ENCODE measurements at regions not wholly inside any gene's neighbourhood (a gene's known extent, or its start where the extent isn't known, plus 50 kb on each side); places are given as distances from the start of the nearest gene placed in this dataset.

GRCh38 chr14:22419620-22420019, 169.4 kb downstream of the DAD1 start (continued):
- TF ChIP-seq ZSCAN29 (IDR thresholded peaks at IDR 0.05), result no peak
- TF ChIP-seq MYB (IDR thresholded peaks at IDR 0.05; ENCODE audit: borderline replicate concordance, low read depth, low read length), result no peak

DNA sequence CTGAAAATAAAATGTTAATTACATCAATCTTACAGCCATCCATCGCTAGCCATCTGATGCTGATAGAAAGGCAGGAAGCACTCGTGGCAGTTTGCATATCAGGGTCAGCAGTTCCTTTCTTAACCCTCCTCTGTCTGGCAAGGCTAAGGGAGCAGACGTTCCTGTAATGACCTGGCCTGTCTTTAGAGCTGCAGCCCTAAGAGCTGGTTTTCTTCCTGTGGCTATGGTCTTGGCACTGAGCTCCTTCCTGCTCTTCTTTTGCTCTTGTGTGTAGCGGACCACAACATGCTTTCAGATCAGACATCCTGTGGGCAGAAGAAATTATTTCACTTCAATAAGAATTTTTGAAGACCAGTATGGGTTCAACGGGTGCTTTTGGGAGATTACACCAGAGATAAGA, 170.4 kb downstream of the DAD1 start:
- no TSS peak for BruUV-seq (replicated peaks)
- ChIA-PET CTCF (interaction anchor here (0.7 to 2.8 kb wide), 4 partner anchors 14 to 53 kb away, joined by 3 to 12 read pairs (median 6); no protein-coding TSS in a partner anchor), POLR2A (interaction anchor here (0.8 to 1.0 kb wide), 4 partner anchors 8 to 46 kb away, joined by 3 read pairs; no protein-coding TSS in a partner anchor), SMC1A (ENCODE audit: uncharacterized antibody, unreplicated experiment) (interaction anchor here (0.6 to 6.1 kb wide), 9 partner anchors 15 to 197 kb away, joined by 3 to 35 read pairs (median 4); no protein-coding TSS in a partner anchor), RAD21 (ENCODE audit: unreplicated experiment) (interaction anchor here (0.7 to 1.8 kb wide), 3 partner anchors 41 to 53 kb away, joined by 5 read pairs; no protein-coding TSS in a partner anchor)
- ATAC-seq, result peak; percentile 88
- Histone ChIP-seq H3K27me3 (replicated peaks in 1 of 2; ENCODE audit: control insufficient read depth in 2 of 2, insufficient read depth in 2 of 2, low read length in 1 of 2) (no peaks in the 10 kb centered on the region), H3K4me3 (no peak overlapping the region), H3K36me3 (ENCODE audit: control insufficient read depth in 2 of 2, insufficient read depth in 2 of 2, low read length in 1 of 2) (no peaks in the 10 kb centered on the region), H4K20me1 (ENCODE audit: control insufficient read depth, insufficient read depth) (no peaks in the 10 kb centered on the region), H3K9ac (ENCODE audit: control insufficient read depth, insufficient read depth, low read length) (no peak overlapping the region), H3K79me2 (ENCODE audit: control insufficient read depth, insufficient read depth, low read length) (no peaks in the 10 kb centered on the region), H3K4me2 (ENCODE audit: control insufficient read depth, insufficient read depth) (peak overlapping the region; percentile 15), H3K9me3 (replicated peaks; ENCODE audit: control insufficient read depth, insufficient read depth, low read length) (no peaks in the 10 kb centered on the region; the same call in 2 of the 3 replicates), H3K27ac (ENCODE audit: control insufficient read depth, insufficient read depth) (no peak overlapping the region; the same call in 1 of the 2 replicates), H2AFZ (ENCODE audit: control insufficient read depth, low read depth, low read length) (peak overlapping the region; percentile 76), H3K4me1 (ENCODE audit: control insufficient read depth, insufficient read depth, low read length) (peaks cover 13% of the 10 kb centered on the region)
- 3% methylated on average over 5 of the region's 5 CpGs for WGBS (ENCODE audit: insufficient coverage, insufficient replicate concordance, low lambda C conversion rate, missing lambda C conversion rate)
- TF ChIP-seq BHLHE40 (IDR thresholded peaks at IDR 0.05; ENCODE audit: borderline replicate concordance in 1 of 2, low read depth in 2 of 2, low read length in 1 of 2) (no peak), SIX5 (IDR thresholded peaks at IDR 0.05; ENCODE audit: low read depth, low read length, severe bottlenecking) (no peak), LARP7 (IDR thresholded peaks at IDR 0.05) (no peak), RBBP5 (conservative IDR thresholded peaks at IDR 0.05) (no peak), SMARCA5 (IDR thresholded peaks at IDR 0.05) (no peak), EZH2 (IDR thresholded peaks at IDR 0.05; ENCODE audit: borderline replicate concordance, control insufficient read depth, low read depth, low read length) (no peak), FOS (IDR thresholded peaks at IDR 0.05; ENCODE audit: borderline replicate concordance, extremely low read depth, insufficient read length) (no peak), PML (IDR thresholded peaks at IDR 0.05; ENCODE audit: low read length) (no peak), RUNX3 (IDR thresholded peaks at IDR 0.05; ENCODE audit: low read length) (peak; percentile 62), POU2F2 (IDR thresholded peaks at IDR 0.05; ENCODE audit: borderline replicate concordance, low read depth, low read length) (peak; percentile 65; the same call in 1 of the 3 replicates), ZBTB33 (IDR thresholded peaks at IDR 0.05) (no peak), EED (IDR thresholded peaks at IDR 0.05; ENCODE audit: low read depth) (peak; percentile 39; the same call in 1 of the 2 replicates), NRF1 (conservative IDR thresholded peaks at IDR 0.05; ENCODE audit: low read depth, low read length) (no peak), ZNF217 (IDR thresholded peaks at IDR 0.05) (no peak)
- TF ChIP-seq, protein P1, sequence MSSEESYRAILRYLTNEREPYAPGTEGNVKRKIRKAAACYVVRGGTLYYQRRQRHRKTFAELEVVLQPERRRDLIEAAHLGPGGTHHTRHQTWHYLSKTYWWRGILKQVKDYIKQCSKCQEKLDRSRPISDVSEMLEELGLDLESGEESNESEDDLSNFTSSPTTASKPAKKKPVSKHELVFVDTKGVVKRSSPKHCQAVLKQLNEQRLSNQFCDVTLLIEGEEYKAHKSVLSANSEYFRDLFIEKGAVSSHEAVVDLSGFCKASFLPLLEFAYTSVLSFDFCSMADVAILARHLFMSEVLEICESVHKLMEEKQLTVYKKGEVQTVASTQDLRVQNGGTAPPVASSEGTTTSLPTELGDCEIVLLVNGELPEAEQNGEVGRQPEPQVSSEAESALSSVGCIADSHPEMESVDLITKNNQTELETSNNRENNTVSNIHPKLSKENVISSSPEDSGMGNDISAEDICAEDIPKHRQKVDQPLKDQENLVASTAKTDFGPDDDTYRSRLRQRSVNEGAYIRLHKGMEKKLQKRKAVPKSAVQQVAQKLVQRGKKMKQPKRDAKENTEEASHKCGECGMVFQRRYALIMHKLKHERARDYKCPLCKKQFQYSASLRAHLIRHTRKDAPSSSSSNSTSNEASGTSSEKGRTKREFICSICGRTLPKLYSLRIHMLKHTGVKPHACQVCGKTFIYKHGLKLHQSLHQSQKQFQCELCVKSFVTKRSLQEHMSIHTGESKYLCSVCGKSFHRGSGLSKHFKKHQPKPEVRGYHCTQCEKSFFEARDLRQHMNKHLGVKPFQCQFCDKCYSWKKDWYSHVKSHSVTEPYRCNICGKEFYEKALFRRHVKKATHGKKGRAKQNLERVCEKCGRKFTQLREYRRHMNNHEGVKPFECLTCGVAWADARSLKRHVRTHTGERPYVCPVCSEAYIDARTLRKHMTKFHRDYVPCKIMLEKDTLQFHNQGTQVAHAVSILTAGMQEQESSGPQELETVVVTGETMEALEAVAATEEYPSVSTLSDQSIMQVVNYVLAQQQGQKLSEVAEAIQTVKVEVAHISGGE (CRISPR knock-in tag; IDR thresholded peaks at IDR 0.05), result no peak
- FAIRE-seq, result peak; percentile 80
- DNase-seq (ENCODE audit: low read depth, low spot score), result peak; percentile 48
- intact Hi-C loops (cut with micrococcal nuclease; ENCODE audit: unreplicated experiment) (loop anchor here (1.0 kb wide), 1 partner anchor 48 kb away; no protein-coding TSS in a partner anchor), in situ Hi-C loops (cut with MboI) (no loop called here)
